ENCODE measurements at regions not wholly inside any gene's neighbourhood (a gene's known extent, or its start where the extent isn't known, plus 50 kb on each side); places are given as distances from the start of the nearest gene placed in this dataset.

DNA sequence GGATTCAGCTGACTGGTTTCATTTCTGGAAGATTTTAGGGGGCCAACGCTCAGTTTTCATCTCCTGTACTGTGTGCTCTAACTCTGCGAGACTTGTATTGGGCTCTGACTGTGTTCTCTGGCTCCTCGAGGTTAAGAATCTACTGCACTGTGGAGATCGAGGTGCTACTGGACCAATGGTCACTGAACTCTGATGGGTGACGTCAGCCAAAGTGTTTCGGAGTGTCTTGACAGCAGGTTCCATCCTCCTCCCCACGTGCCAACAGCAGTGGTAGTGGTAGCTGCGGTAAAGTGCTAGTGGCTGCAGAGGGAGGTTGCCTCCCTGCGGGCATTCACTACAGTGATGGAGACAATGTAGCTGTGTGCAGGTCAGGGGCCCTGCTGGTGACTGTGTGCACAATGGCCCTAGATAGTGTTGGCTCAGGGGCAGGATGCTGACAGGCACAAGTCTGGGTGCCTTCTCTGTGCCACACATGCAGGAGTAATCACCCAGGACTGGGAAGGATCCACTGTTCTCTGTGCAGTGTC is 705.7 kb upstream of the DDX18 start:
- ChIA-PET CTCF (no interaction called here), POLR2A (ENCODE audit: unreplicated experiment) (no interaction called here)
- ATAC-seq (no peak), DNase-seq (no peak)
- H3K4me1 ChIP-seq (ENCODE audit: insufficient read depth, low read length), result no peaks in the 10 kb centered on the region
- no peak overlapping the region for H3K4me3 ChIP-seq (ENCODE audit: low read length)
- no peak overlapping the region for H3K27ac ChIP-seq (ENCODE audit: low read length)
- no TSS peak for BruUV-seq (replicated peaks)
- H3K9ac ChIP-seq (ENCODE audit: low read length), result no peak overlapping the region
- no peak overlapping the region for H2AFZ ChIP-seq (ENCODE audit: low read length)
- intact Hi-C loops (cut with micrococcal nuclease), result no loop called here
- no peaks in the 10 kb centered on the region for H3K36me3 ChIP-seq (ENCODE audit: low read depth, low read length)
- no peaks in the 10 kb centered on the region for H4K20me1 ChIP-seq (ENCODE audit: low read length)
- TF ChIP-seq, protein P1, sequence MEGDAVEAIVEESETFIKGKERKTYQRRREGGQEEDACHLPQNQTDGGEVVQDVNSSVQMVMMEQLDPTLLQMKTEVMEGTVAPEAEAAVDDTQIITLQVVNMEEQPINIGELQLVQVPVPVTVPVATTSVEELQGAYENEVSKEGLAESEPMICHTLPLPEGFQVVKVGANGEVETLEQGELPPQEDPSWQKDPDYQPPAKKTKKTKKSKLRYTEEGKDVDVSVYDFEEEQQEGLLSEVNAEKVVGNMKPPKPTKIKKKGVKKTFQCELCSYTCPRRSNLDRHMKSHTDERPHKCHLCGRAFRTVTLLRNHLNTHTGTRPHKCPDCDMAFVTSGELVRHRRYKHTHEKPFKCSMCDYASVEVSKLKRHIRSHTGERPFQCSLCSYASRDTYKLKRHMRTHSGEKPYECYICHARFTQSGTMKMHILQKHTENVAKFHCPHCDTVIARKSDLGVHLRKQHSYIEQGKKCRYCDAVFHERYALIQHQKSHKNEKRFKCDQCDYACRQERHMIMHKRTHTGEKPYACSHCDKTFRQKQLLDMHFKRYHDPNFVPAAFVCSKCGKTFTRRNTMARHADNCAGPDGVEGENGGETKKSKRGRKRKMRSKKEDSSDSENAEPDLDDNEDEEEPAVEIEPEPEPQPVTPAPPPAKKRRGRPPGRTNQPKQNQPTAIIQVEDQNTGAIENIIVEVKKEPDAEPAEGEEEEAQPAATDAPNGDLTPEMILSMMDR (conservative IDR thresholded peaks at IDR 0.05; ENCODE audit: low read depth, low read length), result no peak
- TF ChIP-seq EZH2 (IDR thresholded peaks at IDR 0.05; ENCODE audit: low read length, unreplicated experiment), result no peak
- no peak for TF ChIP-seq EZH2phosphoT487 (IDR thresholded peaks at IDR 0.05; ENCODE audit: borderline replicate concordance, low read length)
- H3K9me3 ChIP-seq (ENCODE audit: low read length), result 0 out of 2 replicates have a peak, but pooled peaks cover 5% of the 10 kb centered on the region
- H3K79me2 ChIP-seq (ENCODE audit: low read length), result no peaks in the 10 kb centered on the region
- H3F3A ChIP-seq (ENCODE audit: low read length, unreplicated experiment), result no peaks in the 10 kb centered on the region
- no peak overlapping the region for H3K4me2 ChIP-seq (ENCODE audit: low read length)
- H3K27me3 ChIP-seq (ENCODE audit: low read length), result no peaks in the 10 kb centered on the region
- H3K9me2 ChIP-seq (replicated peaks; ENCODE audit: low read length), result no peaks in the 10 kb centered on the region

DNA sequence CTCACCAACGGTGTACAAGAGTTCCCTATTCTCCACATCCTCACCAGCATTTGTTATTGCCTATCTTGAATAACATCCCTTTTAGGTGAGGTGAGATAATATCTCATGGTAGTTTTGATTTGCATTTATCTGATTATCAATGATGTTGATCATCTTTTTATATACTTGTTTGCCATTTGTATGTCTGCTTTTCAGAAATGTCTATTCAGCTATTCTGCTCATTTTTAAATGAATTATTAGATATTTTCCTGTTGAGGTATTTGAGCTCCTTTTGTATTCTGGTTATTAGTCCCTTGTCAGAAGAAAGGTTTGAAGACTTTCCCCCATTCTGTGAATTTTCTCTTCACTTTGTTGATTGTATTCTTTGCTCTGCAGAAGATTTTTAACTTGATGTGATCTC is 695.5 kb upstream of the DDX18 start:
- Histone ChIP-seq H4K20me1 (ENCODE audit: low read length) (no peaks in the 10 kb centered on the region), H2AFZ (ENCODE audit: low read length) (no peak overlapping the region), H3K36me3 (ENCODE audit: low read depth, low read length) (no peaks in the 10 kb centered on the region), H3K9me3 (ENCODE audit: low read length) (peaks cover 6% of the 10 kb centered on the region; the same call in 1 of the 2 replicates), H3K4me1 (ENCODE audit: insufficient read depth, low read length) (no peaks in the 10 kb centered on the region), H3K27me3 (ENCODE audit: low read length) (no peaks in the 10 kb centered on the region), H3K79me2 (ENCODE audit: low read length) (no peaks in the 10 kb centered on the region), H3K9me2 (replicated peaks; ENCODE audit: low read length) (no peaks in the 10 kb centered on the region), H3F3A (ENCODE audit: low read length, unreplicated experiment) (no peaks in the 10 kb centered on the region), H3K4me3 (ENCODE audit: low read length) (no peak overlapping the region), H3K4me2 (ENCODE audit: low read length) (no peak overlapping the region), H3K9ac (ENCODE audit: low read length) (no peak overlapping the region), H3K27ac (ENCODE audit: low read length) (no peak overlapping the region)
- no peak for DNase-seq
- ATAC-seq, result no peak
- POLR2A ChIA-PET (ENCODE audit: unreplicated experiment), result no interaction called here
- TF ChIP-seq EZH2 (IDR thresholded peaks at IDR 0.05; ENCODE audit: low read length, unreplicated experiment) (no peak), EZH2phosphoT487 (IDR thresholded peaks at IDR 0.05; ENCODE audit: borderline replicate concordance, low read length) (no peak)
- TF ChIP-seq, protein P1 (conservative IDR thresholded peaks at IDR 0.05; ENCODE audit: low read depth, low read length), result no peak
- BruUV-seq (replicated peaks), result no TSS peak
- intact Hi-C loops (cut with micrococcal nuclease), result no loop called here
- CTCF ChIA-PET, result no interaction called here

- no peaks in the 10 kb centered on the region for H4K20me1 ChIP-seq (ENCODE audit: low read length)
- no peaks in the 10 kb centered on the region for H3K79me2 ChIP-seq (ENCODE audit: low read length)
- TF ChIP-seq, protein P1 (conservative IDR thresholded peaks at IDR 0.05; ENCODE audit: low read depth, low read length), result no peak
- no peak for TF ChIP-seq EZH2phosphoT487 (IDR thresholded peaks at IDR 0.05; ENCODE audit: borderline replicate concordance, low read length)
- TF ChIP-seq EZH2 (IDR thresholded peaks at IDR 0.05; ENCODE audit: low read length, unreplicated experiment), result no peak
- ChIA-PET CTCF (no interaction called here), POLR2A (ENCODE audit: unreplicated experiment) (no interaction called here)
- intact Hi-C loops (cut with micrococcal nuclease), result no loop called here
- no peaks in the 10 kb centered on the region for H3K27me3 ChIP-seq (ENCODE audit: low read length)
- H3K27ac ChIP-seq (ENCODE audit: low read length), result no peak overlapping the region
- BruUV-seq (replicated peaks), result no TSS peak
- H3F3A ChIP-seq (ENCODE audit: low read length, unreplicated experiment), result no peaks in the 10 kb centered on the region
- no peak overlapping the region for H3K9ac ChIP-seq (ENCODE audit: low read length)
- no peak overlapping the region for H2AFZ ChIP-seq (ENCODE audit: low read length)
- no peak overlapping the region for H3K4me3 ChIP-seq (ENCODE audit: low read length)
- no peak overlapping the region for H3K4me2 ChIP-seq (ENCODE audit: low read length)
- H3K4me1 ChIP-seq (ENCODE audit: insufficient read depth, low read length), result no peaks in the 10 kb centered on the region
- DNase-seq (no peak), ATAC-seq (no peak)
- H3K36me3 ChIP-seq (ENCODE audit: low read depth, low read length), result no peaks in the 10 kb centered on the region
- H3K9me2 ChIP-seq (replicated peaks; ENCODE audit: low read length), result no peaks in the 10 kb centered on the region
- H3K9me3 ChIP-seq (ENCODE audit: low read length), result peaks cover 6% of the 10 kb centered on the region; the same call in 1 of the 2 replicates
These were observed 691.1 kb upstream of the DDX18 start for GRCh38 chr2:117123362-117123761.

All from PC-3 (cell line).